Gastrocnemius medialis (tissue), 4 donors: ENCODE measurements at regions not wholly inside any gene's neighbourhood (a gene's known extent, or its start where the extent isn't known, plus 50 kb on each side); places are given as distances from the start of the nearest gene placed in this dataset.

Experiments
- POLR2A ChIP-seq, 2 donors: fragments of 450-650 bp; IDR thresholded peaks; one replicate each; pipeline ENCODE4 v1.6.1; 2017; ENCODE audit warnings: antibody characterized with exemption in 2 of 2, mild to moderate bottlenecking in 2 of 2, moderate library complexity in 2 of 2
- TF ChIP-seq, protein P1 (sequence below), 5 experiments: fragments of 450-650 bp in 3 of 5; fragments of 200-600 bp in 2 of 5; sonication (generic) in 2 of 5; IDR thresholded peaks in 4 of 5; conservative IDR thresholded peaks in 1 of 5; 1 replicate in 4 of 5; 2 replicates in 1 of 5; pipeline ENCODE4 v1.5.1; 2016 to 2019; ENCODE audit warnings: antibody characterized with exemption in 5 of 5, mild to moderate bottlenecking in 3 of 5, moderate library complexity in 3 of 5

- TF ChIP-seq POLR2A (IDR thresholded peaks at IDR 0.05) = no peak
- TF ChIP-seq, protein P1, sequence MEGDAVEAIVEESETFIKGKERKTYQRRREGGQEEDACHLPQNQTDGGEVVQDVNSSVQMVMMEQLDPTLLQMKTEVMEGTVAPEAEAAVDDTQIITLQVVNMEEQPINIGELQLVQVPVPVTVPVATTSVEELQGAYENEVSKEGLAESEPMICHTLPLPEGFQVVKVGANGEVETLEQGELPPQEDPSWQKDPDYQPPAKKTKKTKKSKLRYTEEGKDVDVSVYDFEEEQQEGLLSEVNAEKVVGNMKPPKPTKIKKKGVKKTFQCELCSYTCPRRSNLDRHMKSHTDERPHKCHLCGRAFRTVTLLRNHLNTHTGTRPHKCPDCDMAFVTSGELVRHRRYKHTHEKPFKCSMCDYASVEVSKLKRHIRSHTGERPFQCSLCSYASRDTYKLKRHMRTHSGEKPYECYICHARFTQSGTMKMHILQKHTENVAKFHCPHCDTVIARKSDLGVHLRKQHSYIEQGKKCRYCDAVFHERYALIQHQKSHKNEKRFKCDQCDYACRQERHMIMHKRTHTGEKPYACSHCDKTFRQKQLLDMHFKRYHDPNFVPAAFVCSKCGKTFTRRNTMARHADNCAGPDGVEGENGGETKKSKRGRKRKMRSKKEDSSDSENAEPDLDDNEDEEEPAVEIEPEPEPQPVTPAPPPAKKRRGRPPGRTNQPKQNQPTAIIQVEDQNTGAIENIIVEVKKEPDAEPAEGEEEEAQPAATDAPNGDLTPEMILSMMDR (IDR thresholded peaks at IDR 0.05 in 4 of 5, conservative IDR thresholded peaks at IDR 0.05 in 1 of 5) = no peak
These were observed 1003.3 kb downstream of the TBC1D22A start for GRCh38 chr22:47765757-47766156.
